Activated naive CD4-positive, alpha-beta T cell treated with anti-CD3 and anti-CD28 coated beads, Interleukin-2, amount 50 U/mL, for 24 hours (primary cell): ENCODE measurements at regions not wholly inside any gene's neighbourhood (a gene's known extent, or its start where the extent isn't known, plus 50 kb on each side); places are given as distances from the start of the nearest gene placed in this dataset.
"Not testable (repeated sequence)": the region's sequence is repeated elsewhere in the genome, so short reads cannot be mapped to it uniquely, and the experiment has no call there.

Source experiments
- H3K27ac Mint-ChIP-seq: one replicate; pipeline ENCODE4 v1.8.0; 2021; ENCODE audit warnings: mild to moderate bottlenecking, mixed read lengths
- H3K27me3 Mint-ChIP-seq: one replicate; pipeline ENCODE4 v1.8.0; 2021; ENCODE audit warnings: mixed read lengths
- H3K36me3 Mint-ChIP-seq: one replicate; pipeline ENCODE4 v1.8.0; 2021; ENCODE audit warnings: mixed read lengths
- H3K4me1 Mint-ChIP-seq: one replicate; pipeline ENCODE4 v1.8.0; 2021; ENCODE audit warnings: mixed read lengths
- H3K4me3 Mint-ChIP-seq: one replicate; pipeline ENCODE4 v1.8.0; 2021; ENCODE audit warnings: mild to moderate bottlenecking, mixed read lengths
- H3K9me3 Mint-ChIP-seq: one replicate; pipeline ENCODE4 v1.8.0; 2021; ENCODE audit warnings: mixed read lengths

GRCh38 chr14:98008381-98009113 is 1211.4 kb downstream of the VRK1 start:
- peak overlapping the region; percentile 91 for H3K27ac Mint-ChIP-seq
- H3K4me1 Mint-ChIP-seq = peaks cover 56% of the 10 kb centered on the region
- no peak overlapping the region for H3K4me3 Mint-ChIP-seq

GRCh38 chr14:98009177-98009576 is 1212.0 kb downstream of the VRK1 start:
- H3K27ac Mint-ChIP-seq = peak overlapping the region; percentile 65
- H3K4me1 Mint-ChIP-seq = peaks cover 61% of the 10 kb centered on the region

More at GRCh38 chr14:98008381-98009113, 1211.4 kb downstream of the VRK1 start:
- H3K36me3 Mint-ChIP-seq = no peaks in the 10 kb centered on the region
- H3K27me3 Mint-ChIP-seq = no peaks in the 10 kb centered on the region
- peaks cover under 1% of the 10 kb centered on the region for H3K9me3 Mint-ChIP-seq

GRCh38 chr14:98010784-98011183 is 1213.6 kb downstream of the VRK1 start:
- Mint-ChIP-seq H3K36me3 (no peaks in the 10 kb centered on the region), H3K4me1 (peaks cover 76% of the 10 kb centered on the region), H3K4me3 (no peak overlapping the region), H3K27ac (peak overlapping the region; percentile 41), H3K27me3 (no peaks in the 10 kb centered on the region), H3K9me3 (no peaks in the 10 kb centered on the region)

More at GRCh38 chr14:98009177-98009576, 1212.0 kb downstream of the VRK1 start:
- H3K9me3 Mint-ChIP-seq, H3K36me3 Mint-ChIP-seq, H3K4me3 Mint-ChIP-seq, H3K27me3 Mint-ChIP-seq: not testable (repeated sequence)

- peaks cover 94% of the 10 kb centered on the region for H3K4me1 Mint-ChIP-seq
- H3K36me3 Mint-ChIP-seq = no peaks in the 10 kb centered on the region
Observed at GRCh38 chr14:98014851-98015615, 1217.9 kb downstream of the VRK1 start.

GRCh38 chr14:98015921-98016320 is 1218.7 kb downstream of the VRK1 start:
- Mint-ChIP-seq H3K27ac (peak overlapping the region; percentile 68), H3K27me3 (no peaks in the 10 kb centered on the region), H3K36me3 (no peaks in the 10 kb centered on the region), H3K9me3 (no peaks in the 10 kb centered on the region), H3K4me3 (peak overlapping the region; percentile 42), H3K4me1 (peaks cover 94% of the 10 kb centered on the region)

More at GRCh38 chr14:98014851-98015615, 1217.9 kb downstream of the VRK1 start:
- Mint-ChIP-seq H3K27me3 (no peaks in the 10 kb centered on the region), H3K9me3 (no peaks in the 10 kb centered on the region), H3K27ac (no peak overlapping the region), H3K4me3 (no peak overlapping the region)

GRCh38 chr14:98018628-98019027 is 1221.4 kb downstream of the VRK1 start:
- H3K4me1 Mint-ChIP-seq = peaks cover 76% of the 10 kb centered on the region
- H3K36me3 Mint-ChIP-seq = no peaks in the 10 kb centered on the region
- H3K27me3 Mint-ChIP-seq = no peaks in the 10 kb centered on the region
- peak overlapping the region; percentile 53 for H3K27ac Mint-ChIP-seq
- H3K9me3 Mint-ChIP-seq = no peaks in the 10 kb centered on the region
- peak overlapping the region; percentile 31 for H3K4me3 Mint-ChIP-seq

GRCh38 chr14:98022541-98023520 is 1225.6 kb downstream of the VRK1 start:
- Mint-ChIP-seq H3K4me1 (peaks cover 48% of the 10 kb centered on the region), H3K4me3 (no peak overlapping the region), H3K36me3 (no peaks in the 10 kb centered on the region)

GRCh38 chr14:98028162-98028561 is 1231.0 kb downstream of the VRK1 start:
- H3K36me3 Mint-ChIP-seq = peaks cover 7% of the 10 kb centered on the region
- H3K27ac Mint-ChIP-seq = no peak overlapping the region
- H3K9me3 Mint-ChIP-seq = peaks cover 6% of the 10 kb centered on the region
- no peaks in the 10 kb centered on the region for H3K27me3 Mint-ChIP-seq
- no peak overlapping the region for H3K4me3 Mint-ChIP-seq
- H3K4me1 Mint-ChIP-seq = peaks cover 22% of the 10 kb centered on the region

More at GRCh38 chr14:98022541-98023520, 1225.6 kb downstream of the VRK1 start:
- Mint-ChIP-seq H3K27ac (no peak overlapping the region), H3K9me3 (no peaks in the 10 kb centered on the region), H3K27me3 (no peaks in the 10 kb centered on the region)

- H3K27ac Mint-ChIP-seq = no peak overlapping the region
- peaks cover 6% of the 10 kb centered on the region for H3K9me3 Mint-ChIP-seq
- no peaks in the 10 kb centered on the region for H3K4me1 Mint-ChIP-seq
- no peaks in the 10 kb centered on the region for H3K27me3 Mint-ChIP-seq
- no peak overlapping the region for H3K4me3 Mint-ChIP-seq
- H3K36me3 Mint-ChIP-seq = peaks cover 4% of the 10 kb centered on the region
Observed at GRCh38 chr14:98035396-98035795, 1236.6 kb downstream of the BCL11B start.

GRCh38 chr14:98037831-98038230 is 1234.2 kb downstream of the BCL11B start:
- Mint-ChIP-seq H3K36me3 (peaks cover 4% of the 10 kb centered on the region), H3K4me3 (no peak overlapping the region), H3K4me1 (peaks cover 13% of the 10 kb centered on the region), H3K27me3 (no peaks in the 10 kb centered on the region), H3K27ac (no peak overlapping the region), H3K9me3 (peaks cover 6% of the 10 kb centered on the region)

- Mint-ChIP-seq H3K27me3 (no peaks in the 10 kb centered on the region), H3K27ac (no peak overlapping the region), H3K4me1 (peaks cover 7% of the 10 kb centered on the region), H3K36me3 (no peaks in the 10 kb centered on the region), H3K4me3 (no peak overlapping the region), H3K9me3 (no peaks in the 10 kb centered on the region)
Observed at GRCh38 chr14:98056946-98057345, 1215.1 kb downstream of the BCL11B start.

- no peak overlapping the region for H3K27ac Mint-ChIP-seq
- H3K9me3 Mint-ChIP-seq = no peaks in the 10 kb centered on the region
- H3K4me1 Mint-ChIP-seq = no peaks in the 10 kb centered on the region
- no peak overlapping the region for H3K4me3 Mint-ChIP-seq
- H3K36me3 Mint-ChIP-seq = no peaks in the 10 kb centered on the region
- no peaks in the 10 kb centered on the region for H3K27me3 Mint-ChIP-seq
Observed at GRCh38 chr14:98059106-98059505, 1212.9 kb downstream of the BCL11B start.

GRCh38 chr14:98062083-98062482 is 1209.9 kb downstream of the BCL11B start:
- no peaks in the 10 kb centered on the region for H3K4me1 Mint-ChIP-seq
- H3K36me3 Mint-ChIP-seq = no peaks in the 10 kb centered on the region
- no peak overlapping the region for H3K4me3 Mint-ChIP-seq
- no peaks in the 10 kb centered on the region for H3K9me3 Mint-ChIP-seq
- H3K27me3 Mint-ChIP-seq = no peaks in the 10 kb centered on the region
- H3K27ac Mint-ChIP-seq = no peak overlapping the region

- Mint-ChIP-seq H3K4me1 (peaks cover 5% of the 10 kb centered on the region), H3K27me3 (no peaks in the 10 kb centered on the region), H3K36me3 (no peaks in the 10 kb centered on the region), H3K4me3 (no peak overlapping the region), H3K9me3 (no peaks in the 10 kb centered on the region), H3K27ac (no peak overlapping the region)
Observed at GRCh38 chr14:98069712-98070171, 1202.3 kb downstream of the BCL11B start.

- Mint-ChIP-seq H3K27me3 (no peaks in the 10 kb centered on the region), H3K27ac (no peak overlapping the region), H3K9me3 (no peaks in the 10 kb centered on the region)
Observed at GRCh38 chr14:98070536-98070935, 1201.5 kb downstream of the BCL11B start.

More at GRCh38 chr14:98070536-98070935, 1201.5 kb downstream of the BCL11B start:
- no peaks in the 10 kb centered on the region for H3K36me3 Mint-ChIP-seq
- H3K4me3 Mint-ChIP-seq = no peak overlapping the region
- peaks cover 5% of the 10 kb centered on the region for H3K4me1 Mint-ChIP-seq
